Pulmonary artery endothelial cell (primary cell): ENCODE measurements at regions not wholly inside any gene's neighbourhood (a gene's known extent, or its start where the extent isn't known, plus 50 kb on each side); places are given as distances from the start of the nearest gene placed in this dataset.

Experiments
- DNase-seq: peaks from one replicate; pipeline ENCODE4 v3.0.0-alpha.2; 2011; ENCODE audit warnings: low read depth, low spot score

DNA sequence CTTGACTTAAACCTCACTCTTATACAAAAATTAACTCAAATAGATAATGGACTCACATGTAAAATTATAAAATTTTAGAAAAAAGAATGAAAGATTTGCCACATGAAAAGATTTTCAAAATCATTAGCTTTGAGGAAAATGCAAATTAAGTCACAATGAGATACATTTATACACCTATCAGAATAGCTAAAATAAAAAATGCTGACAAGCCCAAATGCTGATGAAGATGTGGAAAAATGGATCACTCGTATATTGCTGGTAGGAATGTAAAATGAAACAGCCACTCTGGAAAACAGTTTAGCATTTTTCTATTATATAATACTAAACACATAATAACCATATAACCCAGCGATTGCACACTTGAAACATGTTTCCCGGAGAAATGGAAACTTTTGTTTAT, 316.2 kb downstream of the ANKRD50 start:
- DNase-seq: no peak

DNA sequence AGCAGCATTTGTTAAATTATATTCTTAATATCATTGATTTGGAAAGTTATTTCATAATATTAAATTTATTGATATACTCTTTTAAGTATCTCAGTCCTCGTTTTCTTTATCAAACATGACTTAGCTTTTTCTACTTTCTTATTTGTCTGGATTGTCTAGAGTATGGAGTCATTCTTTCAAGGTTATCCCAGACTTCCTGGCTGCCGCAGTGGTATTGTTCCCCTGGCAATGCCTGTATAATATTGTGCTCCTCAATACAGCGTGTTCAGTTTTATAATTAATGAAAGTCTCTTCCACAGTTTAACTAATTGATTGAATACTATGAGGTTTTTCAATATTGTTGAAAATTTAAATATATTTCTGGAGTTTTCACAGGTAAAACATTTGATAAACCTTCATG, 310.9 kb downstream of the ANKRD50 start:
- DNase-seq: peak; percentile 57

DNA sequence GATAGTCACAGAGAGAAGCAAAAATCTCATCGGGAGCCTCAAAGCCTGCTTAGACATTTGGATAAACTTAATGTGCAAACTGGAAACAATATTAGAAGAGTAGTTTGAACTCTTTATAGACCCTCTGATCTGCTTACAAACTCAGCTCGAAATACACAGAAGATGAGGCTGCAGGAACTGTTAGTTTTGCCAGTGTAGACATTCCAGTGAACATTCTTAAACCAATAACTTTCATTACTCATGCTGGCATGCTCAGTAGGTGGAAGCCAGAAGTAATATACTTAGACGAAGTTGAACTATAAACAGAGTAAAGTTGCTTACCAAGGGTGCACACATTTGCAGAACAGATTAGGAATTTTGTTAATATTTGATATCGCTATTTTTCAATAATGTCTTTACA, 303.5 kb downstream of the ANKRD50 start:
- DNase-seq: no peak

DNA sequence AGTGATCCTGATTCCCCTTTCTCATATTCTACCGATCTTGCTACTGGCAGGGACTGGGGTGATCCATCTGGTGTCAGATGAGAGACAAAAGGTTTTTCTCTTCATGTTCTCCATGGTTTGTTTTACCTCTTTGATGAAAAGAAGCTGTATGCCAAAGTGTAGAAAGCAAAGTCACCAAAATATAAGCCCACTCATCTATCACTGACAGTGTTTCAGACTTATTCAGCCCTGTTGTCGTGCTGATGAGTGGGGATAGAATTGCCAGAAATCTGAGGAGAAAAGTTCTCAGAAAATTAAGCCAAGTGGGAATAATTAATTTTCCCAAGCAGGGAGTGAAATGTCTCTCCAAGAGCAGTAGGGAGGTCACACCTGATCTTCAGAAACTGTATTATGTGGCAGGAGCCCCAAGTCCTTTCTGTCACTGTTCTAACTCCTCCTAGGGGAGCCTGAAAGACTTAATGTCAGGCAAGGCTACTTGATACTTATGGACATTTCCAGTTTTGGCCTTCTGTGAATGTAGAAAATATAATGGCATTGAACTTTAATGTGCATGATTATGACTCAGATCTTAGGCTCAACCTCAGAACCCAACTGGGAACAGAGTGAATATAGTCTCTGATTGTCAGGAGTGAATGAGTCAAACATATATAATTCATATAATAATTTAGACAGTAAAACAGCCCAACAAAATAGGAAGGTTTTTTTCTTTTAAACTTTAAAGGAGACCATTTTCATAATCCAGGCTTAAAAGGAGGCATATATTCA, 298.1 kb downstream of the ANKRD50 start:
- no peak for DNase-seq

DNA sequence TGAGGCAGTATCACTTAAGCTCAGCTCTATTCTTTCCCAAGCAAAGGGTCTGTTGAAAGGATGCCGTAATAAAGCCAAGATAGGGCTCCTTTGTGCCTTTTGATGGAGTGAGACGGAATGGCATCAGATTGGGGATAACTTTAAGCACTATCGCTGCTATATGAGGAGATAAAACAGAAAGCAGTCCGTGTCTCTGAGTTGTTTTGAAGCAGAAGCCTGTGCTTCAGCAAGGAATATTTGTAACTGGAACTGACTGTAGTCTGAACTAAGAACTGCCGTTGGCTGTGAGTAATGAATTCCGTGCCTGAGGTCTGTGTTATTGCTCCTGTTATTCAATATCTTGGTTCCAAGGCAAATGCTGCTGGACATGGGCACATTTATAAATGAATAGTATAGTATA, 297.4 kb downstream of the ANKRD50 start:
- DNase-seq: no peak

DNA sequence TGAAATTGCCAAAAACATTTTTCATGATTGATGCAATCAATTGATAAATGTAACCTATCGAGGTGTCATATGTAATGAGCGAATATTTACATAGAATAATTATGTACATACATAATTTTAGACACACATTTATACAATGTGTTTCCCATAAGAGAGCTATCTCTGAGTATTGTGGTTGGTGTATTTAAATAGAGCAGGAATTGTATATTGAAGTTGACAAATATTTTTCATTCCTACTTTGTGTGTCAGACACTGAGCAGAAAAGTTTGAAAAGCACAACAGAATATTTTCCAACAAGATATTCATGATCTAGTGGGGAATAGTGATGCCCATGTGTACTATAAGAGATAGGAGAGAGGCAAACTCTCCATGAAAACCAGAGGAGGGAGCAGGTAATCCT, 295.2 kb downstream of the ANKRD50 start:
- no peak for DNase-seq

DNA sequence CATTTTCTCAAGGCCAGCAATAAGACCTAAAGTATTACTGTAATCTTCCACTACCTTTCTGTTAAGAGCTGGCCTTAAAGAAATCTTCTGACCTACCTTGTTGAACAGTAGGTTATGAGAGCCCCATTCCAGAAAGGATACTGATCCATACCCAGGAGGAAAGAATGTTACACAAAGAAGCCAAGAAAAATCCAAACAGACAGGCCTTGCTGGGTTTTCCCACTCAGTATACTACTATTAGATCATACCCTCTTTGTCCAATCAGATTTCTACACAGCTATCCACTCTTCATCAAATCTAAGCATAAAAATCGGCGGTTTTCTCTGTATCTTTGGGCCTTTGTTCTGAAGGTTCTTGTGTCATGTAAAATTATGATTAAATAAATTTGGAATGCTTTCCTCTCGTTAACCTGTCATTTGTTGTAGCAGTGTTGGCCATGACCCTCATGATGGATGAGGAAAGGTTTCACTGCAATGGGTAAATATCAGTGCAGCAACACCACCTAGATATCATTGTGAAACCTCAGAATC, 292.3 kb downstream of the ANKRD50 start:
- no peak for DNase-seq

DNA sequence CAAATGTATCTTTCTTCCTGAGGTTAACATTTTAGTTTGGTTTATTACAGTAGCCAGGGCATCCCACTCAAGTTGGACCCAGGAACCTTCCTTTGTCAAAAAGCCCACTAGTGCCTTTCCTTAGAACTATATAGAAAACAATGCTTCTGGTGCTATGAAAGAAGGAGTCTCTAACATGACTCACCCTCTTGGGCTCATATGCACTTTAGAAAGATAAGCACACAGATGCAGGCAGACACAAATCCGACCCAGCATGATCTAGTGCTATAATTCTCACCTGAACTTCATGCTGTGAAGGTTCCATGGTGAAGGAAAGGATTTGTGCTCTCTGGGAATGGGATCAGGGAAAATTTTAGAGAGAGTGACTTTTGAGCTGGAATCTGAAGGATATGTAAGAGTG, 289.4 kb downstream of the ANKRD50 start:
- DNase-seq: no peak

DNA sequence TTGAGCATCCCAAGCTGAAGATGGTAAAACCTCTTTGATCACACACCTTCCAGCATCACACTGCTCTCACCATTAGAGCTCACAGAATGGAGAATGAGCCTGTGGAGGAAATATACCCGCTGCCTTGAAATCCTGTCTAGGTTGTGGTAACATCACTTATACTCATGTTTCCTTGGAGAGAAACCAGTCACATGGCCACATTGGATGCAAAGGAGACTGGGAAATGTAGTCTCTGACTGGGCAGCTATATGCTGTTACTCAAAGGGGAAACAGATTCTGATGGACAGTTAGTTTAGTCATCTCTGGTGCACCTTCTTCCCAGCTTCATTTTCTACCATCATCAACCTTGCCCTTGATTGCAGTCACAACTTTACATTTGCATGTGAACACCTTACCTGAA, 286.3 kb downstream of the ANKRD50 start:
- DNase-seq: no peak

DNA sequence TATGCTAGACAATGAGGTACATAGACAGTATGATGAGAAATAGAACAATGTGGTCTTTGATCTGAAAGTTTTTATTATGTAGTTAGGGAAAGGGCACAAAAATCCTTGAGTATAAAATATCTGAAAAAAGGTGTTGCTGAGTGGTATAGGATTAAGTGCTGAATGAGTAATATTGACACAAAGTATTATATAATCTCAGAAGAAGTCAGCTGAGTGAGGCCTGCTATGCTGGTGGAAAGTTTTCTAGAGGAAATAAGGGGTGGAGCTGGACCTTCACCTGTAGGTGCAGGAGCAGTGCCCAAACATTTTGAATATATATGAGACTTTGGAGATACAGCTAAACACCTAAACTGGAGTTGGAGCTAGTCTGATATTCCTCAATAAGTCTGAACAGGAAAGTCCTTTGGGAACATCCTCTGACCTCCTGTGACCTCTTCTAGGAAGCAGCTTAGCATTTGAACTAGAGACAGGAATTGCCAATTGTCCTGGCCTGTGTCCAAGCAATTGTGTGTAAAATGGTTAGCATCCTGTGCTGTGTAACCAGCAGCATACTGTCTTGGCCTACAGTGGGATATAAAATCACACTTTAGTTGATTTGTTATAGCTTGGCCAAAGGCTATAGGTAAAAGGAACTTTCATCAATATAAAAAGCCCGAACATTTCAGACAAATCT, 285.3 kb downstream of the ANKRD50 start:
- DNase-seq: peak; percentile 77

DNA sequence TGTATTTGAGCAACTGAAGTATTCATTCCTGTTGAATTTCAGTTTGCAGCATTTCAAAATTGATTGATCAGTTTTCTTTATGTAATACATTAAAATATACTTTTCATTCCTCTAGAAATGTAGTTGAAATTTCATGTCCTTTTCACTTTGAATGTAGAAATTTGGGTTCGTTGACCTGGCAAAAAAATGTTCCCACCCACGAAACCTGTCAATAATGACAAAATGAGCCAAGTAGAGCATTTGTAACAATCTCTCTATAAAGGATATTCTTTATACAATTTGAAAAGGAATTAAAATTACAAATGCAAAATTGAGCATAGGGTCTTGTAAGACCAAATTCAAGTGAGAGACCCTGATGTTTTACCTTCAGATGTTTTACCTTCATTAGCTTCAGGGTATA, 283.9 kb downstream of the ANKRD50 start:
- no peak for DNase-seq

DNA sequence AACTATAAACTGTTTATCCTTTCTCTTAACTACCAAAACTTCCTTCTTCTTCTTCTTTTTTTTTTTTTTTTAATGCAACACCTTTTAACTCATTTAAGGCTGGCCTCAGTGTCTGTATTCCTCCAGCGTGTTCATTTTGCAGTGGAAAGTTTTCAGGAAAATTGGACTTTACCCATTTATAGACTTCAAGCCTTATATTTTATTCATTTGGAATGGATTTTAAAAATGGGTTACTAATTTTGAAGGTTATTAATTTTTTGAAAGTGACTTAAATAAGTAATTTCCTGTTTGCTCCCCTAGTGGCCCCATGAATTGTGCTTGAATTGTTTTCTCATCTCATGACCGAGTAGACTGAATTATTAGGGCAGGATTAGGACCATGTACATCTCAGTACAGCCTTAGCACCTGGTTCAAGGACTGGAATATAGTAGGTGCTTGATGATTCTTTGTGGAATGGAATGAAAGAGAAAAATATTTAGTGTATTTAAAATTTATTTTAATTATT, 282.7 kb downstream of the ANKRD50 start:
- no peak for DNase-seq

DNA sequence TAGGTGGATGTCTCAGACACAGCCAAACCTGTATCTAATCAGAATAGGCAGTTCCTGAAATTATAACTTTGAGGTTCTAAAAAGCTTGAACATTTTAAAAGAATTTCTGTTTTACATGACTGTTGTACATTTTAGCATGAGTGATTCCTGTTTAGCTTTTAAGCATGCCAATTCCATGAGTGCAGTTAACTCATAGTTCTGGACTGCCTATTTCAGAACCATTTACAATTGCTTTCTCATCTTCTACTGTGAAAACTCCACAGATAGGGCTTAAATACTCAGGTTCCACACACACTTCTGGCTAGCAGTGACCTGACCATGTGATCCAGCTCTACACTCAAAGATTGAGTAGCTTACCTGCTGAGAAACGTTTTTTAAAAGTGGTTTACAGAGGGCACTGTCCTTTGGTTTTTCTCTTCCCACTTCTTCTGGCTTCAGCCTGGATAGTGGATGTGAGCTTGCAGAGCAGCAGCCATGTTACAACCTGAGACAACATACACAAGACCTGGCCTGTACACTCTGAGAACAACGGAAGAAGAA, 280.8 kb downstream of the ANKRD50 start:
- no peak for DNase-seq

DNA sequence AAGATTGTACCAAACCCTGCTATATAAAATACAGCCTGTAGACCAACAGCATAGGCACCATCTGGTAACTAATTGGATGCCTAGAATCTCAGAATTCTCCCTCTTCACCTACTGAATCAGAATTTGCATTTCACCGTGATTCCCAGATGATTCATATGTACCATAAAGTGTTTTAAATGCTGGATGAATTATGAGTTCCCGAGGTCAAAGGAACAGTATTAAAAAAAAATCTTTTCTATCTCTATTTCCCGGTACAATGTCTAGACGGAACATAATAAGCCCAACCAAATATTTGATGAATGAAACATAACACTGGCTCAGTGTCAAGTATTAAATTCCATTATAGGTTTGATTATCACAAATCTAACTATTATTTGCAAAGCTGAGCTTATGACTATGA, 280.0 kb downstream of the ANKRD50 start:
- DNase-seq: peak; percentile 85

DNA sequence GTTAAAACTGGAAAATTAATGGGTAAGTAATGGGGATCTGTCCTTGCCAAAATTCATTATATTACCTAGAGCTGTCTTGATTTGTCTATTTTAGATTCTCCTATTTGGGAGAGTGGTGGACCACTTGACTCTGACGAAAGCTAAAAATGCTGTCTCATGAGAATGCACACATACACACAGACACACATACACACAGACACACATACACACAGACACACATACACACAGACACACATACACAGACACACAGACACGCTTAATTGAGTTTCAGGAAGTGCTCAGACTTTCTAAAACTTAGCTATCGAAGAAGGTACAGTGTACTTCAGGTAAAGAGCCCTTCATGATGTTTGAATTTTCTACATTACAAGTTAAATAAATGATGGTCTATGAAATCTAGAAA, 279.5 kb downstream of the ANKRD50 start:
- DNase-seq: no peak

DNA sequence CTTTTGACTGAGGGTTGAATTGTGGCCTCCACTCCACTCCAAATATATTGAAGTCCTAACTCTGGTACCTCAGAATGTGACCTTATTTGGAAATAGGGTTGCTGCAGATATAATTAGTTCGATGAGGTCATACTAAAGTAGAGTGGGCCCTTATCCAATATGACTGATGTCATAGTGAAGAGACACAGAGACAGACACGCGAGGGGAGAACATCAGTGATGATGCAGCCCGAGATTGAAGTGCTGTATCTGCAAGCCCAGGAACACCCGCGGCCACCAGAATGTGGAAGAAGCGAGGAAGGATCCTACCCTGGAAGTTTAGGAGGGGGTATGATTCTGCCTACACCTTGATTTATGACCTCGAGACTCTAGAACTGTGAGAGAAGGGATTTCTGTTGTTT, 279.0 kb downstream of the ANKRD50 start:
- DNase-seq: peak; percentile 59

DNA sequence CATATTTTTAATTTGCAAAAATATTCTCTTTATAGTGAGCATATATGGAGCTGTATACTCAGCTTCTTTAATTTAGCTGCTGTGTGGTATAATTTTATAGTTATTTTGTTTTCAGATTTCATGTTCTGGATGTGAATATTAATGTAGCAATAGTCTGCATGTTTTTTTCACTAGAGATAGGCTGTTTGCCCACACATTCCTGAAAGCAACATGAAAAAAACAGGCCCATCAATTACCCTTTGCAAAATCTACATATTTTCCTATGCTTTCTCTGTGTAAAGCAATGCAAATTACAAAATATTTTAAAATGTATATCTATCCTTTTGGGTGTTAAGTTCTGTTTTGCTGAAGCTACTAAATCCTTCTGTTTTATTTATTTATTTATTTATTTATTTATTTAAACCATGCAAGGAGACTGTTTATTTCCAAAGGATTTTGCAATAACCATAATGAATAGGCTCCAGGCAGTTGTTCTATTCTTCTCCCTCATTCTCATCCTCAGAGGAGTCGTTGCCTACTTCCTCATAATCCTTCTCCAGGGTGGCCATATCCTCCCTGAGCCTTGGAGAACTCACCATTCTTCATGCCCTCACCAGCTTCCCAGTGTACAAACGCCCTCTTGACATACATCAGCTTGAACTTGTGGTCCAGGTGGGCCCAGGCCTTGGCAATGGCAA, 277.1 kb downstream of the ANKRD50 start:
- DNase-seq: no peak

DNA sequence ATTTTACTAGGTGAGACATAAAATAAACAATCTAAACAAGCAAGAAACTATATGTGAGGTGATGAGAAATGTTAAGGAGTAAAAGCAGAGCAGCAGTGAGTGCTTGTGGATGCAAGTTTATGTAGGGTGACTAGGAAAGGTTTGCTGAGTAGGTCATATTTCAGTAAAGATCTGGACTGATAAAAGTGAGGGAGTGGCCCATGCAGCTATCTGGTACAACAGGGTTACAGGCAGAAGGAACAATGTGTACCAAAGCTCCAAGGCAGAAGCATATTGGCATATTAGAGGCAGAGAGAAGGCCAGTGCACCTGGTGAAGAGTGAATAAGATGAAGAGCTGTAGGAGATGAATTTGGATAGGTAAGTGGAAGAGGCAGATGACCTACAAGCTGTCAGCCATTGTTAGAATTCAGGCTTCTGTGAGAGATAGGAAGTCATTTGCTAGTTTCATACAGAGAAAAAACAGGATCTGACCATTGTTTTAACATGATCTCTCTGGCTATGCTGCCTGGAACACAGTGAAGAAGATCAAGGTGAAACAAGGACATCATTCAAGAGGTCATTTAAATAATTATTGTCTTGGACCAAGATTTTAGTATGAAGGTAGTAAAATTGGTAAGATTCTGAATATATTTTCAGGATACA, 274.6 kb downstream of the ANKRD50 start:
- no peak for DNase-seq

DNA sequence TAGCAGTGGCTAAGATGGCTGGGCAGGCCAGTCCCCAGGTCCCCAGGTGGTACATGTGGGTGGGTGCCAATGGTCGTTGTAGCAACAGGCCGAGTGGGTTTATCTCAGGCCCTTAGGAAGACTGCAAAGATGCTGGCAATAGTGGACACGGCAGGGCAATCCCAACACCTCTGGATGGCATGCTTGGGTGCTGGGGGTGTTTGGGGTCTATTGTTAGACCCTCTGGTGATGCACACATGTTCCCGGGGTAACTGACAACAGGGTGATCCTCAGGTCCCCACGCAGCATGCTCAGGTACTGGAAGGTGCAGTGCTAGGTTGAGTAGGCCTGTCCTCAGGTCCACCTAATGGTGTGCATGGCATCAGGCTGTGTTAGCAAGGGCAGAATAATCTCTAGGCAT, 267.5 kb downstream of the ANKRD50 start:
- DNase-seq: no peak

DNA sequence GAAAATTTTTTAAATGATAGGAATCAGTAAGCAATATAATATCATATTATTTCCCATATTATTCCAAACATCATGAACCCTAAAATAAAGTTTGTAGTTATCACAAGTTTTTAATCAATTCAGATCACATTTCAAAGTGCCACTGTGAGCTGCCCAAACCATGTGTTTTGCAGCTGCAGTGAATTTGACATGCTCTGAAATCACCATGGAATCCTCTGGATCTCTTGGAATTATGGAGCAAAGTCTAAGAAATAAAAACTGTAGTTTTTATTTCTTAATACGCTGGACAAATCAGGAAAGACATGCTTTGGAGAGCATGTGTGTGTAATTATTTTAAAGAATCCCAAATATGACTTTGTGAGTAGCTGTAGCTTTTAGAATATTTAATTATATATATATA, 262.7 kb downstream of the ANKRD50 start:
- no peak for DNase-seq

DNA sequence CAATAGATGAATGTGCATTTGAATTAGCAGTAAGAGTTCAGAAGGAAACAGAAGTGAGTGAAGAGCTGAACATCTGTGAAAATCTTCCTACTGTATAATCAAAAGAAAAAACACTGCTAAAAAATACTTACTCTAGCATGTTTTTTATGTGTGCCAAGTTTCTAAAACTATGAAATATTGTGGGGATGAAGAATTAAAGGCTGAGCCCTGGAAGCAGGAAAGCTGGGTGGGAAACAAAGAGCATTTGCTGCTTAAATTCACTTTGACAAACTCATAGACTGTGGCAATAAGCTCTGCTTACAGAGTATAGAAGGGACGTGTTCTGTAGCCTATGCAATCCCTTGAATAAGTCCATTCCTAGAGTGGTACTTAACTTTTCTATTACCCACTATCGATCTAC, 261.7 kb downstream of the ANKRD50 start:
- no peak for DNase-seq
